ENCODE measurements at regions not wholly inside any gene's neighbourhood (a gene's known extent, or its start where the extent isn't known, plus 50 kb on each side); places are given as distances from the start of the nearest gene placed in this dataset.

- ChIA-PET POLR2A (no interaction called here), CTCF (no interaction called here)
- no peaks in the 10 kb centered on the region for H3K9me3 ChIP-seq
- Mint-ChIP-seq H3K27me3 (peaks cover 3 to 12% of the 10 kb centered on the region in 2 donors), H3K4me3 (no peak overlapping the region), H3K27ac (no peak overlapping the region), H3K4me1 (no peaks in the 10 kb centered on the region), H3K36me3 (no peaks in the 10 kb centered on the region), H3K9me3 (no peaks in the 10 kb centered on the region)
- no peak overlapping the region for H3K4me3 ChIP-seq (ENCODE audit: control insufficient read depth in 1 of 2, extremely low read depth in 1 of 2, low read length in 1 of 2)
- no peak overlapping the region for H3K27ac ChIP-seq (ENCODE audit: low read length)
- no peaks in the 10 kb centered on the region for H3K4me1 ChIP-seq (ENCODE audit: control insufficient read depth in 1 of 2, extremely low read depth in 1 of 2, insufficient read depth in 2 of 2, low read length in 2 of 2)
- ATAC-seq (replicated peaks in 1 of 4) (no peak), DNase-seq (no peak)
- H3K36me3 ChIP-seq (ENCODE audit: control insufficient read depth in 2 of 2, extremely low read depth in 1 of 2, insufficient read depth in 1 of 2, low read length in 1 of 2) = no peaks in the 10 kb centered on the region
- WGBS (ENCODE audit: insufficient coverage) = 70% methylated on average over 15 of the region's 16 CpGs
- peaks cover 0 to 13% of the 10 kb centered on the region in 2 experiments for H3K27me3 ChIP-seq (replicated peaks in 1 of 2; ENCODE audit: control insufficient read depth in 2 of 2, extremely low read depth in 1 of 2, insufficient read depth in 2 of 2, low read length in 1 of 2)
Measured at GRCh38 chr22:49112661-49113626, 714.7 kb downstream of the BRD1 start.

GRCh38 chr22:49112176-49112575 lies 715.5 kb downstream of the BRD1 start:
- H3K36me3 ChIP-seq (ENCODE audit: control insufficient read depth in 2 of 2, extremely low read depth in 1 of 2, insufficient read depth in 1 of 2, low read length in 1 of 2) = no peaks in the 10 kb centered on the region
- no peak overlapping the region for H3K4me3 ChIP-seq (ENCODE audit: control insufficient read depth in 1 of 2, extremely low read depth in 1 of 2, low read length in 1 of 2)
- ChIA-PET POLR2A (no interaction called here), CTCF (no interaction called here)
- Mint-ChIP-seq H3K4me1 (no peaks in the 10 kb centered on the region), H3K27me3 (peaks cover 9 to 19% of the 10 kb centered on the region in 2 donors), H3K9me3 (no peaks in the 10 kb centered on the region), H3K4me3 (no peak overlapping the region), H3K36me3 (no peaks in the 10 kb centered on the region), H3K27ac (no peak overlapping the region)
- no peaks in the 10 kb centered on the region for H3K9me3 ChIP-seq
- WGBS (ENCODE audit: insufficient coverage) = 91% methylated on average over 15 of the region's 15 CpGs
- ATAC-seq (replicated peaks in 1 of 4) (no peak), DNase-seq (no peak)
- no peak overlapping the region for H3K27ac ChIP-seq (ENCODE audit: low read length)
- H3K4me1 ChIP-seq (ENCODE audit: control insufficient read depth in 1 of 2, extremely low read depth in 1 of 2, insufficient read depth in 2 of 2, low read length in 2 of 2) = no peaks in the 10 kb centered on the region
- peaks cover 0 to 19% of the 10 kb centered on the region in 2 experiments for H3K27me3 ChIP-seq (replicated peaks in 1 of 2; ENCODE audit: control insufficient read depth in 2 of 2, extremely low read depth in 1 of 2, insufficient read depth in 2 of 2, low read length in 1 of 2)

DNA sequence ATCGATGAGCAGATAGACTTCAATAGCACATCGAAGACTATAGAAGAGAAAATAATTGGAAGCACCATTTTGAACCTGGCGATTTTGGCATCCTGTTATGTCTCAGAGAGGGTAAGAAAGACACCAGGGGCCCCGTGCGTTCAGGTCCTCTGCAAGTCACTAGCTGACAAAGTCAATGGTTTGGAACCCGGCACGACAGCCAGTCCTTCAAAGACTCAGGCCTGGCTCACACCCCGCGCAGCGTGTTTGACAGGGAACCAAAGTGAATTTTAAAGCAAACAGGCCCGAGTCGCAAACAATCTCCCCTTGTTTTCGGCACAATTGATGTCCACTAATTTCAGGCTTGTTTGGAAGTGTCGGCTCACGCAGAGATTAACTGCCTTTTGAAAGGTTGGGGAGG lies 716.6 kb downstream of the BRD1 start:
- peaks cover 11 to 21% of the 10 kb centered on the region in 2 donors for H3K27me3 Mint-ChIP-seq
- H3K9me3 ChIP-seq = no peaks in the 10 kb centered on the region
- DNase-seq = no peak
- no peaks in the 10 kb centered on the region for H3K36me3 Mint-ChIP-seq
- POLR2A ChIA-PET = no interaction called here
- CTCF ChIA-PET = no interaction called here
- no peak overlapping the region for H3K4me3 ChIP-seq (ENCODE audit: control insufficient read depth in 1 of 2, extremely low read depth in 1 of 2, low read length in 1 of 2)
- 87% methylated on average over 10 of the region's 15 CpGs for WGBS (ENCODE audit: insufficient coverage)
- no peak overlapping the region for H3K27ac ChIP-seq (ENCODE audit: low read length)
- ATAC-seq (replicated peaks in 1 of 4) = no peak
- H3K27me3 ChIP-seq (replicated peaks in 1 of 2; ENCODE audit: control insufficient read depth in 2 of 2, extremely low read depth in 1 of 2, insufficient read depth in 2 of 2, low read length in 1 of 2) = peaks cover 0 to 26% of the 10 kb centered on the region in 2 experiments
- no peak overlapping the region for H3K27ac Mint-ChIP-seq
- no peaks in the 10 kb centered on the region for H3K9me3 Mint-ChIP-seq
- H3K36me3 ChIP-seq (ENCODE audit: control insufficient read depth in 2 of 2, extremely low read depth in 1 of 2, insufficient read depth in 1 of 2, low read length in 1 of 2) = no peaks in the 10 kb centered on the region
- no peaks in the 10 kb centered on the region for H3K4me1 Mint-ChIP-seq
- no peak overlapping the region for H3K4me3 Mint-ChIP-seq
- H3K4me1 ChIP-seq (ENCODE audit: control insufficient read depth in 1 of 2, extremely low read depth in 1 of 2, insufficient read depth in 2 of 2, low read length in 2 of 2) = no peaks in the 10 kb centered on the region

DNA sequence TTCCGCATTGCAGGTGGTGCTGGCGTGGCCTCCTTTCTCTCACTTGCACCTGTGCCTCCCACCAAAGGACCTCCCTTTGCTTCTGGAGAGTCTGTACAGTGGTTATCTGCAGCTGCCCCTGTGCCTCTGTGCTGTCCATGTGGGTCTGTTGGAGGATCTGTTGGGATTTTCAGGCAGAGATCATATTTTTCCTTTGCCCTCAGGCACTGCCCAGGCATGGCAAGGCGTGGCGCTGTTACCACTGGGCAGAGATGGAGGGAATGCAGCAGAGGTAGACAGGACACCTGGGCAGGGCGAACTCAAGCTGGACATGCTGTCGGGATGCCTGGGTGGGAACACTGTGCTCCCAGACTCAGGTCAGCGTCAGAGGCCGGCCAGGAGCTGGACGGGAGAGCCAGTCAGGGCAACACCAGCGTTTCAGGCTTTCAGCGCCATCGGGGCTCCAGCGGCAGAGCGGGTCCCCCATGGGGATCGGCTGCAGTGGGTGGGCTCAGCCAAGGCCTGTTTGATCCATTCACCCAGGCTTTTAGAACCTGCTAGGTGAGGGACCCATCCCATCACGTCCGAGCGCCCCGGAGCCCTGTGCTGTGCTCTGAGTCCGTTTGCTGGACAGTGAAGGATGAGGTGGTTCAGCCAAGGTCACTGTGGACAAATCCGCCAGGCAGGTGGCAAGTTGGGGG lies 718.9 kb downstream of the BRD1 start:
- no peak overlapping the region for H3K27ac Mint-ChIP-seq
- Histone ChIP-seq H3K4me3 (ENCODE audit: control insufficient read depth in 1 of 2, extremely low read depth in 1 of 2, low read length in 1 of 2) (no peak overlapping the region), H3K36me3 (ENCODE audit: control insufficient read depth in 2 of 2, extremely low read depth in 1 of 2, insufficient read depth in 1 of 2, low read length in 1 of 2) (no peaks in the 10 kb centered on the region), H3K27me3 (replicated peaks in 1 of 2; ENCODE audit: control insufficient read depth in 2 of 2, extremely low read depth in 1 of 2, insufficient read depth in 2 of 2, low read length in 1 of 2) (peaks cover 0 to 26% of the 10 kb centered on the region in 2 experiments), H3K9me3 (no peaks in the 10 kb centered on the region), H3K4me1 (ENCODE audit: control insufficient read depth in 1 of 2, extremely low read depth in 1 of 2, insufficient read depth in 2 of 2, low read length in 2 of 2) (no peaks in the 10 kb centered on the region), H3K27ac (ENCODE audit: low read length) (no peak overlapping the region)
- H3K4me3 Mint-ChIP-seq = no peak overlapping the region
- CTCF ChIA-PET = no interaction called here
- H3K9me3 Mint-ChIP-seq = no peaks in the 10 kb centered on the region
- no peaks in the 10 kb centered on the region for H3K4me1 Mint-ChIP-seq
- peaks cover 15 to 26% of the 10 kb centered on the region in 2 donors for H3K27me3 Mint-ChIP-seq
- POLR2A ChIA-PET = no interaction called here
- WGBS (ENCODE audit: insufficient coverage) = 90% methylated on average over 14 of the region's 21 CpGs
- DNase-seq (no peak), ATAC-seq (replicated peaks in 1 of 4) (no peak)
- no peaks in the 10 kb centered on the region for H3K36me3 Mint-ChIP-seq

- Histone ChIP-seq H3K27me3 (replicated peaks in 1 of 2; ENCODE audit: control insufficient read depth in 2 of 2, extremely low read depth in 1 of 2, insufficient read depth in 2 of 2, low read length in 1 of 2) (peaks cover 0 to 28% of the 10 kb centered on the region in 2 experiments), H3K27ac (ENCODE audit: low read length) (no peak overlapping the region), H3K4me1 (ENCODE audit: control insufficient read depth in 1 of 2, extremely low read depth in 1 of 2, insufficient read depth in 2 of 2, low read length in 2 of 2) (no peaks in the 10 kb centered on the region), H3K9me3 (no peaks in the 10 kb centered on the region), H3K4me3 (ENCODE audit: control insufficient read depth in 1 of 2, extremely low read depth in 1 of 2, low read length in 1 of 2) (no peak overlapping the region), H3K36me3 (ENCODE audit: control insufficient read depth in 2 of 2, extremely low read depth in 1 of 2, insufficient read depth in 1 of 2, low read length in 1 of 2) (no peaks in the 10 kb centered on the region)
- 78% methylated on average over 14 of the region's 16 CpGs for WGBS (ENCODE audit: insufficient coverage)
- POLR2A ChIA-PET = no interaction called here
- no peak for DNase-seq
- ATAC-seq (replicated peaks in 1 of 4) = no peak
- Mint-ChIP-seq H3K36me3 (no peaks in the 10 kb centered on the region), H3K4me1 (no peaks in the 10 kb centered on the region), H3K27me3 (peaks cover 15 to 26% of the 10 kb centered on the region in 2 donors), H3K27ac (no peak overlapping the region), H3K4me3 (no peak overlapping the region), H3K9me3 (no peaks in the 10 kb centered on the region)
- CTCF ChIA-PET = no interaction called here
Measured at GRCh38 chr22:49107961-49108530, 719.6 kb downstream of the BRD1 start.

- H3K27me3 Mint-ChIP-seq = peaks cover 15 to 26% of the 10 kb centered on the region in 2 donors
- CTCF ChIA-PET = no interaction called here
- POLR2A ChIA-PET = no interaction called here
- no peaks in the 10 kb centered on the region for H3K4me1 ChIP-seq (ENCODE audit: control insufficient read depth in 1 of 2, extremely low read depth in 1 of 2, insufficient read depth in 2 of 2, low read length in 2 of 2)
- H3K27ac Mint-ChIP-seq = no peak overlapping the region
- DNase-seq (no peak), ATAC-seq (replicated peaks in 1 of 4) (no peak)
- H3K4me3 Mint-ChIP-seq = no peak overlapping the region
- H3K27me3 ChIP-seq (replicated peaks in 1 of 2; ENCODE audit: control insufficient read depth in 2 of 2, extremely low read depth in 1 of 2, insufficient read depth in 2 of 2, low read length in 1 of 2) = peaks cover 0 to 26% of the 10 kb centered on the region in 2 experiments
- H3K9me3 ChIP-seq = no peaks in the 10 kb centered on the region
- H3K27ac ChIP-seq (ENCODE audit: low read length) = no peak overlapping the region
- no peaks in the 10 kb centered on the region for H3K4me1 Mint-ChIP-seq
- 56% methylated on average over 5 of the region's 8 CpGs for WGBS (ENCODE audit: insufficient coverage)
- no peaks in the 10 kb centered on the region for H3K36me3 Mint-ChIP-seq
- no peaks in the 10 kb centered on the region for H3K9me3 Mint-ChIP-seq
- no peak overlapping the region for H3K4me3 ChIP-seq (ENCODE audit: control insufficient read depth in 1 of 2, extremely low read depth in 1 of 2, low read length in 1 of 2)
- H3K36me3 ChIP-seq (ENCODE audit: control insufficient read depth in 2 of 2, extremely low read depth in 1 of 2, insufficient read depth in 1 of 2, low read length in 1 of 2) = no peaks in the 10 kb centered on the region
Measured at GRCh38 chr22:49107561-49107960, 720.1 kb downstream of the BRD1 start.

Data from T-cell (primary cell).